HG02943 (cell line): ENCODE measurements at regions not wholly inside any gene's neighbourhood (a gene's known extent, or its start where the extent isn't known, plus 50 kb on each side); places are given as distances from the start of the nearest gene placed in this dataset.

Experiments used
- ATAC-seq: cut with Tn5 transposase; IDR thresholded peaks from one replicate; pipeline ENCODE4 v1.9.1; 2021; ENCODE audit warnings: mild to moderate bottlenecking, low read depth, moderate library complexity; ENCODE audit not compliant: unreplicated experiment

DNA sequence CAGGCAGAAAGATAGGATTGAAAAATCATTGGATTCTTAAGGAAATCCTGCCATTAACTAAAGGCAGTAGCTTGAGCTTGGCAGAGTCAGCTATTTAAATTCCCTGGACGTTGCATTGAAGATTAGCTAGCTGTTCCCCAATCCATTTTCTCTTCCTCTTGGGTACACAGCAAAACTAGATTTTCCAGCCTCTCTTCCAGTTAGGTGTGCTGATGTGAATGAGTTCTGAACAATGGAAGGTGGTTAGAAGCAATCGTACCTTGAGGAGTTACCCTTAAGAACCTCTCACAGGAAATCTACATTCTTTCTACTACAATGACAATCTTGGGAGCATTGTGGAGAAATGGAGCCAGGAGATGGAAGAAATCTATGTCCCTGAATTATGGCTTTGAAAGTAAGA lies 383.2 kb upstream of the TBL1XR1 start:
- no peak for ATAC-seq

GRCh38 chr3:177585271-177585670 lies 388.0 kb upstream of the TBL1XR1 start:
- no peak for ATAC-seq

DNA sequence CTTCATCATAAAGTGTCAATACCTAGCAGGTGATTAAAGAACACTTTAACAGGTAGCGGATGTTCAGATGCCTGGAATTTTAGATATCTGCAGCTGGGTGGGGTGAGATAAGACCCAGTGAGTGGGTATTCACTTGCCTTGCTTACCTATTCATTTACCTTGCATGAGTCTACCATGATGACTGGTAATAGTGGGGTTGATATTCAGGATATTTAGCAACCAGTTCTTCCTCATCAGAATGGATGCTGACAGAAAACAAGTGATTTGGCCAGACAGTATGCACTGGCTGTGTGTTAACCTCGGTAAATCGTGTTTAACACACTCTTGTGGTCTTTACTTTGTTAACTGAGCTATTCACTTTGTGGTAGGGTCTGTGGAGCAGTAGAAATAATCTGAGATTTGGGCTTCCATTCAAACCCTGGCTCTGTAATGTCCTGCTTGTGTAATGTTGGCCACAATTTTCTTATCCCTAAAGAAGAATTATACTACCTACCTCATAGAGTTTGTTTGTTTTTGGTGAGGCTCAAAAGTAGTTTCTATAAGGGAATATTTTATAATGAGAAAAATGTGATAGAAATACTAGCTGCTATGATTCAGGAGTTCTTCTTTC lies 391.9 kb upstream of the TBL1XR1 start:
- ATAC-seq: no peak

DNA sequence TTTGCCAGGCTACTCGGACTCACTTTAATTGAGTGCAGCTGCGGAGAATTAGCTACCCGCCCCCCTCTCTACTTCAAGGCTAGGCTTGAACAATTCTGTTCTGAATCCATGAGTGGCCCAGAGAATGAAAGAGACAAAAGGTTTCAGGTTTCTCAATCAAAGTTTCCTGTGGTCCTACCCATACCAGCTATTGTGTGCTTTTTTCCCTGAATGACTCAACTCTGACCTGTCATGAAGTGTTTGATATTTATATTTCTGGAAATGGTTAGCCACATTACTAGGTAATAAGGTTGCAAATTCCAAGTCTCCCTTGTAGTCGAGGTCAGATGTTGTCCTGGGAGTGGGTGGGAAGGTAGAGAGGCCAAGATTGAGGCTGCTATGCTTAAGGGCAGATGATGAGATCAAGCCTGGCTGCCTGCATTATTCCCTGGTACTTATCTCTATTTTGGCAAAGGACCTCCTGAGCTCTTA lies 392.7 kb upstream of the TBL1XR1 start:
- ATAC-seq: peak; percentile 66

GRCh38 chr3:177590826-177591225 lies 393.5 kb upstream of the TBL1XR1 start:
- ATAC-seq: no peak

DNA sequence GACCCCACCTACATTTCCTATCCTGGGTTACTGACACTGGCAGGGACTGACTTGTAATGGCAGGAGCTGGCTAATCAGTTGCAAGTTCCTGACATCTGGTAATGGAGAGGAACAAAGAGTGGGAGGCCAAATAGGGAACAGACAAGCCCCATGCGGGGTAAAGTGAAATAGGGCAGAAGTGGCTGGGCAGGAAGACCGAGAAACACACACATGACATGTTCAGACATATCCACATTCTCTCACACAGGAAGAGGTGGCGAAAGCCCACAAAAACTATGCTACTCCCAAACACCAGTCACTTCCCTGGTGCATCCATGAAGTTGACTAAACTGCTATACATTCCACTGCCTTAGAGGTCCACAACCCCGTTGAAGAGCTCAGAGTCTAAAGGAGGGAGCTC lies 394.1 kb upstream of the TBL1XR1 start:
- peak; percentile 63 for ATAC-seq

- no peak for ATAC-seq
Measured at GRCh38 chr3:177594096-177594495, 396.8 kb upstream of the TBL1XR1 start.

DNA sequence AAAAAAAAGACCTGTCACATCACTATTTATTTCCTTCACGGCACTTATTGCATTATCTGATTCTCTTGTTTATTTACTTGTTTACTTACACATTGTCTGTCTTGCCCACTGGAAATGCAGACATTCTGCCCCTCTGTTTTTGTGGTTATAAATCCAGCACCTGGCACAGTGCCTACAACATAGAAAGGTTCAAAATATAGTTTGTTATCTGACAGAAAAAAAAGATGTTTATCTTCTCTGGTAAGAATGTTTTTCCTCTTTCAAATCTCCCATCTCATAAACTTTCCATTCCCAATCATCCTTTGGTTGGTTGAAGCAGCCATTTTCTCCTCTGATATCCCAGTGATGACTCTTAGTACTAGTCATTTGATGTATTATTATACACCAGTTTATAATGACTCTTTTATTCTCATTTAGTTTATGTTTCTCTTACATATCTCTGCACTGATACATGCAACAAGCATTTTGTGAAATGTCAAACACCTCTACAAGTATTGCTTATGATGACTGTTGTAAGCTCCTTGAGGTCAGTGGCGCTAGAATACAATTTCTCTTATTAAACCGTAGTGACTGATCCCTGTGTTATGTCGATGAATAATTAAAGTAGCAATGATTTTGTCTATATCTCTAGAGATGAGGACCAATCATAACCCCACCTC lies 398.4 kb upstream of the TBL1XR1 start:
- ATAC-seq: no peak

DNA sequence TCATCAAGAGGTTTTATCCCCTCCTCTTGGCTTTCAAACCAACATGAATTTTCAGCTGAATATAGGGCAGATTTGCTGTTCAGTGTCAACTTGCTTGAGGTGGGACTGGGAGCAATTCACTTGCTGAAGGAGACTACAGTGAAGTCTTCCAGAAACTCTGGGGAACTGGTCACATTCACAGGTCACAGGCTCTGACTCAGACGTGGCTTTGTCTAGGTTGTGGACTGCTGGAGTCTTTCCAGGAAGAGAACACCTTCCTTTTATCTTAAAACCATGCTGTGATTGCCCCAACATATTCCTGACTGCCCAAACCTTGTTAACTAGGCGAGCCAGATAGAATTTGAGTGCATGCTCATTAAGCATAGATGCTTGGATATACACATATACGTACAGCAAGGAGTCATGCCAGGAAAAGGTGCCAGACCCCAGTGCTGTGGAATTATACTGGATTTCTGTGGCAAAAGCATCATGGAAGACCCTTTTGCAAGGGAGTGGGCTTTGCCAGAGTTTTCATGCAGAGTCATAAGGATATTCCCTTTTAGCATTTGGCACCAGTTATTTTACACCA lies 399.1 kb upstream of the TBL1XR1 start:
- ATAC-seq: no peak

GRCh38 chr3:177596816-177597271 lies 399.6 kb upstream of the TBL1XR1 start:
- ATAC-seq: no peak

DNA sequence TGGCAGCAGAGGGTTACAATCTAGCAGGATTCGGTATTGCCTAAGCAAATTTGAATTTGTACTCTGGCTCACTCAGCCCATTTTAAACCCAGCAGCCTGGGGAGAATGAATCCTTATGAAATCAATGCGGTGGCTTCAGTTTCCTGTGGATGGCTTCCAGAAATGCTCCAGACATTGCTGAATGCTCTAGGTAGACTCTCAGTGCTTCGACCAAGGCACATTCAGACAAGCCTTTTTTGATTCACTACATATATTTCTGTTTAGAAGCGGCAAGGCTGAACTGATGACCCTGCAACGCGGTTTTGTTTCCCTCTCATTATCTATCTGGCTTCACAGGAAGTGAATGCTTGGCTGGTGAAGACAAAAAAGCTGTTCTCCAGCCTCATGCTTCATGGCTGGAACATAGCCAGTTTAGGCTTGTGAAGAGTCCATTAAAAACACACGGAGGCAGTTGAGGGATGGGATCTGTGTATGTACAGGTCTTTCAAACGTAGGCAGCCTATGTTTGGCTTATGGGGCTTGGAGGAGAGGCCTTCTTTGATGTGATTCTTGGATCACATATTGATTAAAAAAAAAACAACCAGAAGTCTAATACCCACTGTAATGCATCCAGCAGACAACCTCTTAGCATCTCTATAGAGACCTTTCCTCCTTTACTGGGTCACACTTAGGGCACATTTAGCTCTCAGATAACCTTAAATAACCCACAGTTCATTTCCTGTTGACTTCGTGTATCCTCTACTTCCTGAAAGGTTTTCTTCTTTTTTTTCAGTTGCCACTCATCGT lies 400.2 kb upstream of the TBL1XR1 start:
- ATAC-seq: peak; percentile 76

DNA sequence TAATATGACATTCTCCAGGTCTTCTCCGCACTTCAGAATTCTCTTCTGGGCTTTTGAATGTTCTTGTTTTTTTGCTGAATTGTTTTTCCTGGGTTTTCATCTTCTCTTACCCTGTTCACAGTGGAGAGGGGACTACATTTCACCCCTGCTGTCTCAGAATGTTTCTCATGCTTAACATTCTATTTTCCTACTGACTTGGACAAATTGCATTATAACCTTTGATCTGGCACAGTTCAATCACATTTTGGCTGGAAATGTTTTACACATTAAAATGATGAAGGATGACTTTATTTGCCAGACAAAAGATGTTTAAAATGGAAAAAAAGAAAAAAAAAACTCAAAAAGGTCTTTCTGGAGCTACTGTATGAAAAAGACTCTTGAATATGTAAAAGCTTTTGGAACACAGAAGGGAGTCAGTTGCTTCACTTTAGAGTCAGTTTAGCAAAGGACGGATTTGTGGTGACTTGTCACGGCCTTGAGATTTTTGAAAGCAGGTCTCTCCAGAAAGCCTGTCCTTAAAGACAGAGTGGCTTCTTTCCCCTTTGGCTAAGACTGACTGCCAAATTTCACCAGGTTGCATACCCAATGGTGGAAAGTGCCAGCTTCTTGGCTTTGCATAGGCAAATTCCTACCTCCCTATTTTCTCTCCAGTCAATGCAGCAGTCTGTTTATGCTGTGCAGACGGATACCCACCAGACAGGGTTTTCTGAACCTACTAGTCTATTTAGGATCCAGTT lies 401.0 kb upstream of the TBL1XR1 start:
- no peak for ATAC-seq

DNA sequence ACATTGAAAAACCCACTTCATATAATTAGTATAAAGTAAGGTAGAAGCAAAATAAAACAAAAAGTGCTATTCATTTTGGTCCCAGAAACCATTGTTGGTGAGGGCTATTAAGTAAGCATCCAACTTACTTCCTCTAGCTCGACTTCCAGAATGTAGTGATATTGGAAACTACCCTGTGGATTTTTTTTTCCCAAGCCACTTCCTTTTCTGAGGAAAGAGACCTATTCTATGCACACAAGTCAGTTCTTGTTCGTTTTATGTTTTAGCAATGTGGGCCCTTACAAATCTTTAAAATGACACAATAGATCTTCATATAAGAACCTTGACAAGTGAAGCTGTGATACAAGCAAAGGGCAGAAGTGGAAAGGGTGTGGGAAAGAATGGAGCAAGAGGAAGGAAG lies 402.0 kb upstream of the TBL1XR1 start:
- no peak for ATAC-seq

DNA sequence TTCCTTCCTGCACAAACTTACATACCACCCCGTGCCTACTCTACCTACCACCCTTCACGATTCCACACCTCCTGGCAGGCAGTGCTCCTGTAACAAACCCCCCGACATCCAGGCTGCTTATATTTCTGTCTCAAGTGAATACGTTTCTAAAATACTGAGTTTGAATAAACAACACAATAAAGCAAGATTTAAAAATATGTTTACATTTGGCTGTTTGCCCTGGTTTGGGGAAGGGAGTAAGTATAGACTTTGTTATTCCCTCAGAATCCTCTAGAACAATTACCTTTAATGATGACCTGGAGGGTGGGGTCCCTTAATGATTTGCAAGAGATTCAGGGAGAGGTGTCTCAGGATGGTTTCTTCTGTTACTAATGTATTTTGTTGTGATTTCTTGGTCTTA lies 402.6 kb upstream of the TBL1XR1 start:
- no peak for ATAC-seq

- ATAC-seq: no peak
Measured at GRCh38 chr3:177600411-177600810, 403.1 kb upstream of the TBL1XR1 start.

- no peak for ATAC-seq
Measured at GRCh38 chr3:177601152-177601551, 403.9 kb upstream of the TBL1XR1 start.

- ATAC-seq: no peak
Measured at GRCh38 chr3:177602601-177603147, 405.4 kb upstream of the TBL1XR1 start.

DNA sequence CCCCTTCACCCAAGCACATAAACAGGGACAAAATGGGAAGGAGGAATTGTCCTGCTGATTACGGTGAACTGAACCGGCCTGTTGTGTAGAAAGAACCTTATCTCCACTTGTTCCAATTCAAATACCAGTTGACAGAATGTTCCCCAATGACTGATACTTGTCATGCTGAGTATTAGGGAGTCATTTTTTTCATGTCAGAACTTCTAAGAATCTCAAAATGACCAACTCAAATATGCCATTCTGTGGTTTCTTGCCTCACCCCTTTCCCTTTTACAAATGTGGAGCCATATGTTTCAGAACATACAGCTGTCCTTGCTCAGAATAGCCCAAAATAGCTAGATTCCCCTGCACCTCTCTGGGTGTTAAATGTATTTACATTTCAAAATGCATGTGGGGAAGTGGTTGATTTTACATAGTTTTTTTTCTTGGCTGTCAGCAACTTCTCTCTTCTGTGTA lies 405.9 kb upstream of the TBL1XR1 start:
- no peak for ATAC-seq

GRCh38 chr3:177604181-177604580 lies 406.9 kb upstream of the TBL1XR1 start:
- no peak for ATAC-seq

- ATAC-seq: no peak
Measured at GRCh38 chr3:177606891-177607290, 409.6 kb upstream of the TBL1XR1 start.
